SK-N-MC (cell line): ENCODE measurements at regions not wholly inside any gene's neighbourhood (a gene's known extent, or its start where the extent isn't known, plus 50 kb on each side); places are given as distances from the start of the nearest gene placed in this dataset.

Experiments used
- EZH2 ChIP-seq: fragments of 200-600 bp; sonication (generic); IDR thresholded peaks from one replicate; pipeline ENCODE4 v1.6.1; 2017; ENCODE audit warnings: antibody characterized with exemption
- FOXP2 ChIP-seq: optimal IDR thresholded peaks from 2 replicates; pipeline ENCODE3; 2011; ENCODE audit warnings: mild to moderate bottlenecking, moderate library complexity; ENCODE audit not compliant: insufficient read depth; ENCODE audit errors: extremely low read length, control extremely low read depth
- POLR2AphosphoS5 ChIP-seq: IDR thresholded peaks from 2 replicates; pipeline ENCODE4 v1.6.1; 2012; ENCODE audit warnings: mild to moderate bottlenecking, low read depth, low read length, borderline replicate concordance

DNA sequence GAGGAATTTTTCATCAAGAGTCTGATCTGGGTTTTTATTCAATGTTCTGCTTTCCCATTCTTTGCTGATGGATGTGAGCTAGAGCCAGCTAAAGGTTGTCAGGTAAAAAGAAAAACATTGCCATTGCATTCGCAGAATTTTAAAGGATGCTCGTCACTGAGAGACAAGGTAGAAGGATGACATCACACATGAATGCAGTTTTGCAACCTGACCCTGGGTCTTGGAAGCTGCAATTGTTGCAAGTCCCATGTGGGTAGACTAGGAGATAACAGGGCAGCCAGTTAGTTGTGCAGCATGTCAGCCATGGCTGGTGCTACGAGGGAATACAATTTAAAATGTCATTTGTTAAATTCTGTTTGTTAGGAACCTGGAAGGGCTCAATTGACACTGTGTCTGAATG is 73.9 kb upstream of the MXRA5 start:
- no peak for TF ChIP-seq POLR2AphosphoS5
- TF ChIP-seq EZH2, result no peak
- no peak for TF ChIP-seq FOXP2
